Activated CD4-positive, alpha-beta T cell treated with anti-CD3 and anti-CD28 coated beads, Interleukin-2, amount 50 U/mL, for 16 hours (primary cell): ENCODE measurements at regions not wholly inside any gene's neighbourhood (a gene's known extent, or its start where the extent isn't known, plus 50 kb on each side); places are given as distances from the start of the nearest gene placed in this dataset.
"Not testable (repeated sequence)": the region's sequence is repeated elsewhere in the genome, so short reads cannot be mapped to it uniquely, and the experiment has no call there.

Experiments
- DNase-seq: peaks from one replicate; pipeline ENCODE4 v3.0.0-alpha.2; 2020

GRCh38 chr1:188117436-188117835, 1288.7 kb downstream of the PLA2G4A start:
- DNase-seq = no peak

GRCh38 chr1:188122646-188123045, 1293.9 kb downstream of the PLA2G4A start:
- no peak for DNase-seq

- DNase-seq = no peak
These were observed 1298.8 kb downstream of the PLA2G4A start for GRCh38 chr1:188127507-188127906.

- no peak for DNase-seq
These were observed 1300.0 kb downstream of the PLA2G4A start for GRCh38 chr1:188128761-188129160.

GRCh38 chr1:188129856-188130838, 1301.4 kb downstream of the PLA2G4A start:
- DNase-seq = no peak

- no peak for DNase-seq
These were observed 1308.5 kb downstream of the PLA2G4A start for GRCh38 chr1:188137221-188137620.

- no peak for DNase-seq
These were observed 1312.2 kb downstream of the PLA2G4A start for GRCh38 chr1:188140958-188141357.

- no peak for DNase-seq
These were observed 1325.4 kb downstream of the PLA2G4A start for GRCh38 chr1:188154196-188154595.

GRCh38 chr1:188154761-188155160, 1326.0 kb downstream of the PLA2G4A start:
- no peak for DNase-seq

- no peak for DNase-seq
These were observed 1326.5 kb downstream of the PLA2G4A start for GRCh38 chr1:188155261-188155660.

- DNase-seq = no peak
These were observed 1335.7 kb downstream of the PLA2G4A start for GRCh38 chr1:188164459-188164858.

- no peak for DNase-seq
These were observed 1337.9 kb downstream of the PLA2G4A start for GRCh38 chr1:188166654-188167053.

GRCh38 chr1:188169971-188170370, 1341.2 kb downstream of the PLA2G4A start:
- DNase-seq = no peak

- DNase-seq = no peak
These were observed 1341.7 kb downstream of the PLA2G4A start for GRCh38 chr1:188170411-188170810.

- no peak for DNase-seq
These were observed 1342.2 kb downstream of the PLA2G4A start for GRCh38 chr1:188170935-188171334.

- DNase-seq = not testable (repeated sequence)
These were observed 1353.3 kb downstream of the PLA2G4A start for GRCh38 chr1:188182063-188182462.

GRCh38 chr1:188188317-188188716, 1359.6 kb downstream of the PLA2G4A start:
- DNase-seq = no peak

GRCh38 chr1:188194916-188195315, 1366.2 kb downstream of the PLA2G4A start:
- DNase-seq = no peak

- no peak for DNase-seq
These were observed 1389.5 kb downstream of the PLA2G4A start for GRCh38 chr1:188218289-188218688.

GRCh38 chr1:188220051-188220450, 1391.3 kb downstream of the PLA2G4A start:
- no peak for DNase-seq

- DNase-seq = no peak
These were observed 1395.5 kb downstream of the PLA2G4A start for GRCh38 chr1:188224263-188224662.

GRCh38 chr1:188225975-188226374, 1397.2 kb downstream of the PLA2G4A start:
- no peak for DNase-seq

- no peak for DNase-seq
These were observed 1399.9 kb downstream of the PLA2G4A start for GRCh38 chr1:188228623-188229022.

GRCh38 chr1:188237573-188238348, 1409.0 kb downstream of the PLA2G4A start:
- DNase-seq = no peak
